Heart right ventricle (tissue), 16 donors: ENCODE measurements at regions not wholly inside any gene's neighbourhood (a gene's known extent, or its start where the extent isn't known, plus 50 kb on each side); places are given as distances from the start of the nearest gene placed in this dataset.
A peak's percentile ranks its signal among the peaks of the same experiment; 100 is the strongest.

Experiments used
- ATAC-seq, 8 donors: fragments of 200-7000 bp; cut with Tn5 transposase; one replicate each; pipeline ENCODE4 v1.9.1; 2020; ENCODE audit warnings: mild to moderate bottlenecking in 8 of 8, moderate library complexity in 8 of 8, moderate number of reproducible peaks in 1 of 8
- DNase-seq, 2 donors: peaks; one replicate each; pipeline ENCODE4 v3.0.0-alpha.2; 2020
- H3K27ac ChIP-seq, 10 donors: fragments of 200-600 bp; sonication (generic) in 2 of 10; one replicate each; pipeline versions ENCODE4 v1.5.0 to v1.8.0; 2020 to 2022; ENCODE audit warnings: mild to moderate bottlenecking in 3 of 10
- H3K27me3 ChIP-seq, 7 donors: fragments of 200-600 bp; one replicate each; pipeline ENCODE4 v1.8.0; 2021 to 2022; ENCODE audit warnings: mild to moderate bottlenecking in 2 of 7
- H3K36me3 ChIP-seq, 9 donors: fragments of 200-600 bp; sonication (generic) in 1 of 9; one replicate each; pipeline versions ENCODE4 v1.5.0 to v1.8.0; 2020 to 2022; ENCODE audit warnings: mild to moderate bottlenecking in 2 of 9
- H3K4me1 ChIP-seq, 9 donors: fragments of 200-600 bp; sonication (generic) in 1 of 9; one replicate each; pipeline versions ENCODE4 v1.5.0 to v1.8.0; 2020 to 2022; ENCODE audit warnings: mild to moderate bottlenecking in 4 of 9
- H3K4me3 ChIP-seq, 10 donors: fragments of 200-600 bp; sonication (generic) in 2 of 10; one replicate each; pipeline versions ENCODE4 v1.5.0 to v1.8.0; 2020 to 2022; ENCODE audit warnings: mild to moderate bottlenecking in 7 of 10, moderate library complexity in 2 of 10
- H3K9me3 ChIP-seq, 11 donors: fragments of 200-600 bp in 10 of 11; sonication (generic) in 2 of 11; one replicate each; pipeline versions ENCODE4 v1.5.0 to v1.8.0; 2013 to 2022; ENCODE audit warnings: mild to moderate bottlenecking in 2 of 11, control low read depth in 1 of 11, moderate library complexity in 1 of 11
- WGBS, 2 donors: extraction: QIAGEN DNeasy Blood & Tissue Kit; methylation state at CpG; one replicate each; pipeline ENCODE4 v1.1.7; 2013; ENCODE audit warnings: inconsistent platforms in 1 of 2; 5-methylcytosine and 5-hydroxymethylcytosine counted together
- intact Hi-C, 10 donors: fragments of 100-400 bp; cut with DNase I; formaldehyde crosslinking; loops; one replicate each; pipeline versions ENCODE4 v1.11.1 to v1.14.2; 2022
- TF ChIP-seq, protein P1 (sequence below), 9 donors: fragments of 200-600 bp; sonication (generic) in 2 of 9; IDR thresholded peaks; one replicate each; pipeline versions ENCODE4 v1.5.0 to v1.8.0; 2021 to 2022; ENCODE audit warnings: antibody characterized with exemption in 9 of 9, mild to moderate bottlenecking in 5 of 9, moderate library complexity in 1 of 9
- donor health status: Arrhythmogenic right ventricular cardiomyopathy.
- donor health status: ischemic (EF 13 %, LVEDD 7.1; RV severe dilation, severe dysfunction).
- donor health status: healthy with polysubstance abuse.
- donor health status: DM: no; HTN: yes; CAD: no.
- donor health status: DM: no; HTN: no; CAD: no.
- donor health status: ischemic (EF 25% LVEDD 6.9; RV normal size, moderate dysfunction).
- donor health status: ischemic (EF 25% LVEDD 5.7; RV mildly dilated, moderate dysfunction).
- donor health status: healthy.
- donor health status: DM: yes; HTN: yes; CAD: no.
- donor health status: Ischemic cardiomyopathy.
- donor health status: ischemic (EF 35%, LVEDD 5.7; RV mildly dilated, moderate dysfunction).
- donor health status: nonischemic (EF 11% LVEDD 7.7; RV severe dilation, severe dysfunction).
- donor health status: DM: yes; HTN: yes; CAD: no.
- donor health status: PGD.
- donor health status: ischemic (EF 29% LVEDD 5.4; RV normal size, mild dysfunction).
- donor health status: nonischemic (EF 23%, LVEDD 6.1; RV moderate dilation, normal function).

DNA sequence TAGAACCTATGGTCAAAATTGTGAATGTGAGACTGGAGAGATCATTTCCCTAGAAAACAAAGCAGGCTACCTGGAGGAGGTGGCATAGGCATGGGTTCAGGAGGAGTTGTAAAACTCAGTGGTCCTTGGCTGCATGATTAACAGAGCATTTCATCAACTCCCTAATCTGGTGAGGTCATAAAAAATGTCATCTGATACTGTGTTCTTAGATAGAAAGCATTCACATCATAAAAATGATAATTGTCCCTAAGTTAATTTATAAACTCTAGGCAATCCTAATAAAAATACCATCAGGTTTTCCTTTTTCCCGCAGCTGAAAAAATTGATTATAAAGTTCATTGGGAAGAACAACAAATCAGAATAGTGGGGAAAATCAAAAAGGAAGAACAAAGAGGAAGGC lies 60.6 kb upstream of the GALNT10 start:
- intact Hi-C loops = no loop called here
- WGBS, 2 donors = 91 to 97% methylated on average over 1 of the region's 1 CpG
- TF ChIP-seq, protein P1, sequence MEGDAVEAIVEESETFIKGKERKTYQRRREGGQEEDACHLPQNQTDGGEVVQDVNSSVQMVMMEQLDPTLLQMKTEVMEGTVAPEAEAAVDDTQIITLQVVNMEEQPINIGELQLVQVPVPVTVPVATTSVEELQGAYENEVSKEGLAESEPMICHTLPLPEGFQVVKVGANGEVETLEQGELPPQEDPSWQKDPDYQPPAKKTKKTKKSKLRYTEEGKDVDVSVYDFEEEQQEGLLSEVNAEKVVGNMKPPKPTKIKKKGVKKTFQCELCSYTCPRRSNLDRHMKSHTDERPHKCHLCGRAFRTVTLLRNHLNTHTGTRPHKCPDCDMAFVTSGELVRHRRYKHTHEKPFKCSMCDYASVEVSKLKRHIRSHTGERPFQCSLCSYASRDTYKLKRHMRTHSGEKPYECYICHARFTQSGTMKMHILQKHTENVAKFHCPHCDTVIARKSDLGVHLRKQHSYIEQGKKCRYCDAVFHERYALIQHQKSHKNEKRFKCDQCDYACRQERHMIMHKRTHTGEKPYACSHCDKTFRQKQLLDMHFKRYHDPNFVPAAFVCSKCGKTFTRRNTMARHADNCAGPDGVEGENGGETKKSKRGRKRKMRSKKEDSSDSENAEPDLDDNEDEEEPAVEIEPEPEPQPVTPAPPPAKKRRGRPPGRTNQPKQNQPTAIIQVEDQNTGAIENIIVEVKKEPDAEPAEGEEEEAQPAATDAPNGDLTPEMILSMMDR (IDR thresholded peaks at IDR 0.05) = no peak

DNA sequence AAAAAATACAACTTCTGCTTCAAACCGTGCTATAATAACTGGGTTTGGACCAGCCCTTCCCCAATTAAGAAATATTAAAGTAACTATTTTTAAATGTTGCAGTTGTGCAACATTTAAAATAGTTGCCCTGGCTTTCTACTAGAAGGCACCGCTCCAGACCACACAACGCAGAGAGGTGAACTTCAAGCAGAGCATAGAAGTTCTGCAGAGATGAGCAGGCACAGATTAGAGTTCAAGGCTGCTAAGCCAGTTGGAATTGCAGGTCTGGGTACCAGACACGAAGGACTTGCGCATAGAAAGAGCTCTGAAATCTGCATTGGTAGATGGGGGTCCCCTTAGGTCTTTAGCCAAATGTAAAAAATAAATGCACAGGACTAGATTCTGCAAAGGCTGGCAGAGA lies 58.7 kb upstream of the GALNT10 start:
- WGBS, 2 donors = 71 to 78% methylated on average over 5 of the region's 5 CpGs
- no peak overlapping the region for H3K27ac ChIP-seq
- intact Hi-C loops = no loop called here
- peaks cover 0 to 4% (median 0%) of the 10 kb centered on the region in 11 donors for H3K9me3 ChIP-seq
- H3K27me3 ChIP-seq = no peaks in the 10 kb centered on the region
- no peak overlapping the region for H3K4me3 ChIP-seq
- peaks cover 0 to 12% (median 0%) of the 10 kb centered on the region in 9 donors for H3K4me1 ChIP-seq
- H3K36me3 ChIP-seq = no peaks in the 10 kb centered on the region
- peak in 2 of 8 donors; percentile 27 to 67 for ATAC-seq
- DNase-seq = no peak
- TF ChIP-seq, protein P1 (IDR thresholded peaks at IDR 0.05) = no peak

More for the DNA sequence above, 60.6 kb upstream of the GALNT10 start:
- Histone ChIP-seq H3K4me1 (peaks cover 0 to 12% (median 0%) of the 10 kb centered on the region in 9 donors), H3K4me3 (no peak overlapping the region), H3K27ac (no peak overlapping the region), H3K9me3 (peaks cover 0 to 8% (median 0%) of the 10 kb centered on the region in 11 donors), H3K36me3 (no peaks in the 10 kb centered on the region), H3K27me3 (no peaks in the 10 kb centered on the region)
- ATAC-seq (no peak), DNase-seq (no peak)

DNA sequence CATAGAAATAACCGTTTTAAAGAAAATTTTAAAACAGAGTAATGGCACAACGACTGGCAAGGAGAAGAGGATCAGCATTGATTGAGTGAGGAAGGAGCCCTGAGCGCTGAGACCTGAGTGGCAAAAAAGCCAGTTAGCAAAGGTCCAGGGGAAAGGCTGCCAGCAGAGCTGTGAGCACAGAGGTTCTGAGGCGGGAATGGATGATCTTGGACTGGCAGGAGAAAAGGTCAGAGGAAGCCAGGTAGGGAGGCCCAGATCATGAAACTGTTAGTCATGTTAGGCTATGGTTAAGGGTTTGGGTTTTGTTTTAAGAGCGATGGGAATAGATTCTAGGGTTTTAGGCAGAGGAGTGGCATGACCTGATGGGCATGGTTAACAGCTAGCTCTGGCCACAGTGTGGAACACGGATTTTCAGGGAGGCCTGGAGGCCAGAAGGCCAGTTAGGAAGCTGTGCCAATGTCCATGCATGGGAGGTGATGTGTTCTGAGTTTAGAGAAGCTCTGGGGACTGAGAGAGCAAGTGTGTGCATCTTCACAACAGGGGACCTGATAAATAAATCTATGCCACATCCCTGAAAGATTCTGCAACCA lies 57.7 kb upstream of the GALNT10 start:
- Histone ChIP-seq H3K27ac (no peak overlapping the region), H3K4me1 (peaks cover 0 to 12% (median 0%) of the 10 kb centered on the region in 9 donors), H3K27me3 (no peaks in the 10 kb centered on the region), H3K9me3 (no peaks in the 10 kb centered on the region), H3K36me3 (no peaks in the 10 kb centered on the region), H3K4me3 (no peak overlapping the region)
- intact Hi-C loops = no loop called here
- no peak for DNase-seq
- no peak for ATAC-seq
- TF ChIP-seq, protein P1 (IDR thresholded peaks at IDR 0.05) = no peak
- WGBS, 2 donors = 71 to 89% methylated on average over 6 of the region's 6 CpGs

DNA sequence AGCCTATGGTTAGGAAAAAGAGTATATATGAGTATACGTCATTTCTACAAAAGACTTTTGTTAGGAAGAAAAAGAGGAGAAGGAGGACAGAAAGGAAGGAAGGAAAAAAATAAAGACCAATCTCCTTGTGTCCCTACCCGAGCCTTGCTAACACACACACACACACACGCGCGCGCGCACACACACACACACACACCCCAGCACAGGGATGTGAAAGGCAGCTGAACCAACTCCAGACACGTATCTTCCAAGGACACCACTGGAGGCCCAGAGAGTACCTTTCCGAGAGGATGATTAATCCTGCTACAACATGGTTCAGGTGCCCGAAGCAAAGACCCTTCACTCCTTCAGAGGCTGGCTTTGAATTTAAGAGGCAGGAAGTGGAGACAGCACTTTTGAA lies 56.9 kb upstream of the GALNT10 start:
- Histone ChIP-seq H3K27ac (no peak overlapping the region), H3K4me1 (peaks cover 0 to 20% (median 2%) of the 10 kb centered on the region in 9 donors), H3K4me3 (no peak overlapping the region), H3K9me3 (no peaks in the 10 kb centered on the region), H3K36me3 (no peaks in the 10 kb centered on the region), H3K27me3 (no peaks in the 10 kb centered on the region)
- no peak for ATAC-seq
- intact Hi-C loops = no loop called here
- 92% methylated on average over 10 of the region's 10 CpGs for WGBS, 2 donors
- TF ChIP-seq, protein P1 (IDR thresholded peaks at IDR 0.05) = no peak
- no peak for DNase-seq
